Activated CD4-positive, alpha-beta memory T cell treated with anti-CD3 and anti-CD28 coated beads, Interleukin-2, amount 10 ng/mL, durations not matched to agents 7 days and 5 days (primary cell): ENCODE measurements at regions not wholly inside any gene's neighbourhood (a gene's known extent, or its start where the extent isn't known, plus 50 kb on each side); places are given as distances from the start of the nearest gene placed in this dataset.
"Not testable (repeated sequence)": the region's sequence is repeated elsewhere in the genome, so short reads cannot be mapped to it uniquely, and the experiment has no call there.

Experiments
- CTCF ChIA-PET: fragments of 350-600 bp; sonication (Branson Sonifier 250); formaldehyde crosslinking; loops from one replicate; lab custom pipeline; 2021; ENCODE audit warnings: antibody characterized with exemption, inconsistent platforms; lab: Charles Lee
- POLR2A ChIA-PET: fragments of 350-600 bp; sonication (Branson Sonifier 250); formaldehyde crosslinking; loops from one replicate; lab custom pipeline; 2021; ENCODE audit warnings: antibody characterized with exemption; lab: Charles Lee
- DNase-seq: peaks from one replicate; pipeline ENCODE4 v3.0.0-alpha.2; 2020
- H3K27ac Mint-ChIP-seq: one replicate; pipeline ENCODE4 v1.8.0; 2021; ENCODE audit warnings: mild to moderate bottlenecking, mixed read lengths
- H3K27me3 Mint-ChIP-seq: one replicate; pipeline ENCODE4 v1.8.0; 2021; ENCODE audit warnings: mixed read lengths
- H3K36me3 Mint-ChIP-seq: one replicate; pipeline ENCODE4 v1.8.0; 2021; ENCODE audit warnings: low read depth, mixed read lengths
- H3K4me1 Mint-ChIP-seq: one replicate; pipeline ENCODE4 v1.8.0; 2021; ENCODE audit warnings: mixed read lengths
- H3K4me3 Mint-ChIP-seq: one replicate; pipeline ENCODE4 v1.8.0; 2021; ENCODE audit warnings: mild to moderate bottlenecking, mixed read lengths
- H3K9me3 Mint-ChIP-seq: one replicate; pipeline ENCODE4 v1.8.0; 2021; ENCODE audit warnings: mixed read lengths

DNA sequence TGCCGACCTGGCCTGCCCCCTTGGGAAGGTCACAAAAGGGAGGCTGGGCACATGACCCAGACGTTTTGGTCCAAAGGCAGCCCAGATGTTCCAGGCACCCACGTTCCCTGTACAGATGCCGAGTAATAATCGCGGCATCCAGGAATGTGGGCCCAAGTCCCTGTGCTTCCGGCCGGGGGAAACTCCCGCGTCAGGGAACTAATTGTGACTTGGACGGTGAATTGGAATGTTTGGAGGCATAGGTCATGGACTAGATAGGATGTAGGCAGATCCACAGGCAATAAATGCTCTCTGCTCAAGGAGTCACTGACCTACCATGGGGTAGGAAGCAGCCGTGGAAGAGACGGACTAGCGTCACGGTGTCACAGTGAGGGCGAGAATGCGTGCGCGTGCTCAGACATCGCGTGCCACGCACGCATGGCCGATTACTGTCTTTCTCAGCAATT is 178.4 kb downstream of the DUSP10 start:
- ChIA-PET POLR2A (no interaction called here), CTCF (no interaction called here)
- Mint-ChIP-seq H3K4me3 (no peak overlapping the region), H3K36me3 (no peaks in the 10 kb centered on the region), H3K27ac (no peak overlapping the region), H3K27me3 (no peaks in the 10 kb centered on the region), H3K4me1 (no peaks in the 10 kb centered on the region), H3K9me3 (no peaks in the 10 kb centered on the region)
- DNase-seq, result no peak

GRCh38 chr1:221564891-221565290 is 177.0 kb downstream of the DUSP10 start:
- H3K27me3 Mint-ChIP-seq, result no peaks in the 10 kb centered on the region
- CTCF ChIA-PET, result no interaction called here
- DNase-seq, result no peak
- no peak overlapping the region for H3K4me3 Mint-ChIP-seq
- no peak overlapping the region for H3K27ac Mint-ChIP-seq
- no peaks in the 10 kb centered on the region for H3K9me3 Mint-ChIP-seq
- H3K36me3 Mint-ChIP-seq, result no peaks in the 10 kb centered on the region
- POLR2A ChIA-PET, result no interaction called here
- H3K4me1 Mint-ChIP-seq, result no peaks in the 10 kb centered on the region

DNA sequence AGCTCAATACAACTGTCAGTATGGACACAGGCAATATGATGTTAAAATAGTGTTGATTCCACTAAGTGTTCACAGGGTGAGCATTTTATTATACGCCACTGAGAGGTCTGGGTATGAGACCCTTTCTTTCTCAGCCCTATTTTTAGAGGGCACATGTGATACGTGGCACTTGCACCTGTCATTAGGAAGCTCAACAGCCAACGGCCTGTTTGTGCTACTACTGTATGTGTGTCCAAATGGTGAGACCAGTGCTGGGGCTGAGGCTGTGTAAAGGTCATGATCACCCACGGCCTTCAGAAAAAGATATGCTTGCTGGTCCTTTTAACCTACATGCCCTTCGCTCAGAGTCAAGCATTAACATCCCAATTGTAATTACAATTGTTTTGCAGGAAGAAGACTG is 176.2 kb downstream of the DUSP10 start:
- CTCF ChIA-PET, result no interaction called here

GRCh38 chr1:221567859-221568507 is 173.9 kb downstream of the DUSP10 start:
- ChIA-PET POLR2A (no interaction called here), CTCF (no interaction called here)
- H3K4me3 Mint-ChIP-seq, result no peak overlapping the region
- no peaks in the 10 kb centered on the region for H3K27me3 Mint-ChIP-seq
- H3K4me1 Mint-ChIP-seq, result no peaks in the 10 kb centered on the region
- no peak overlapping the region for H3K27ac Mint-ChIP-seq
- DNase-seq, result no peak
- no peaks in the 10 kb centered on the region for H3K36me3 Mint-ChIP-seq
- H3K9me3 Mint-ChIP-seq, result no peaks in the 10 kb centered on the region

More for the DNA sequence above, 176.2 kb downstream of the DUSP10 start:
- no peaks in the 10 kb centered on the region for H3K4me1 Mint-ChIP-seq
- H3K36me3 Mint-ChIP-seq, result no peaks in the 10 kb centered on the region
- no peak overlapping the region for H3K4me3 Mint-ChIP-seq
- DNase-seq, result no peak
- H3K27ac Mint-ChIP-seq, result no peak overlapping the region
- H3K27me3 Mint-ChIP-seq, result no peaks in the 10 kb centered on the region
- POLR2A ChIA-PET, result interaction anchor here (1.5 kb wide), 1 partner anchor 177 kb away, joined by 4 read pairs; the partner anchor contains the start of gene DUSP10
- H3K9me3 Mint-ChIP-seq, result no peaks in the 10 kb centered on the region

DNA sequence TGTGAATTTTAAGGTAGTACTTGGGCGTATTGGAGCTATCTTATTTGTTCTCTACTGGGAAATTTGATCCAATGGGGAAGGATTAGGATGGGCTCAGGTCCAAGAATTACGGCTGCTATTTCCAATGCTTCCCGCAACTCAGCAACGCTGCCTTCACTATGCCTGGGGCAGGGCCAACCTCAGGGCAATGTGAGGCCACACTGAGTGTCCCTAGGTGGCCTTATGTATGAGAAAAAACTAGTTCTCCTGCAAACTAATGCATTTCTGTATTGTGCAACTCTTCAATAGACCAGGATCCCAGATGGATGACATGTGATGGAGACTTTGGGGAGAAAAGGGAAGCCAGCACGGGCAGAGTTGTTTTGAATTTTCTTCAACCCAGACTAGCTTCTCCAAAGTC is 168.1 kb downstream of the DUSP10 start:
- H3K9me3 Mint-ChIP-seq, result no peaks in the 10 kb centered on the region
- H3K4me1 Mint-ChIP-seq, result no peaks in the 10 kb centered on the region
- CTCF ChIA-PET, result no interaction called here
- no peak overlapping the region for H3K4me3 Mint-ChIP-seq
- POLR2A ChIA-PET, result no interaction called here
- H3K27ac Mint-ChIP-seq, result no peak overlapping the region
- no peaks in the 10 kb centered on the region for H3K36me3 Mint-ChIP-seq
- no peak for DNase-seq
- no peaks in the 10 kb centered on the region for H3K27me3 Mint-ChIP-seq

- CTCF ChIA-PET, result no interaction called here
- no peak overlapping the region for H3K27ac Mint-ChIP-seq
Observed at GRCh38 chr1:221574529-221574928, 167.4 kb downstream of the DUSP10 start.

DNA sequence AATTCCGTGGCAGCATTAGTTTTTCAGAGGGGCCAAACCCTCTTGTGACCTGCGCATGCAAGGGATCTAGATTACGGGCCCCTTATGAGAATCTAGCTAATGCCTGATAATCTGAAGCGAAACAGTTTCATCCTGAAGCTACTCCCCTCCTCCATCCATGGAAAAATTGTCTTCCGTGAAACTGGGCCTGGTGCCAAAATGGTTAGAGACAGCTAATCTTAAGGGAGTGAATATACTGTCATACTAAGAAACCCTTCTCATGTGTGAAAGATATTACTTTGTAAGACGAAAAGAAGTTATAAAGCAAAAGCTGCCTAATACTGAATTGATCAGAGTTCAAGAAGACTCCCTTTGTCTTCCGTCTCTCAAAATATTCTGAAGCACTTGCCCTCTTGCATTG is 166.3 kb downstream of the DUSP10 start:
- ChIA-PET CTCF (no interaction called here), POLR2A (no interaction called here)
- H3K27me3 Mint-ChIP-seq, result no peaks in the 10 kb centered on the region
- H3K36me3 Mint-ChIP-seq, result no peaks in the 10 kb centered on the region
- H3K27ac Mint-ChIP-seq, result no peak overlapping the region
- no peaks in the 10 kb centered on the region for H3K4me1 Mint-ChIP-seq
- DNase-seq, result no peak
- no peaks in the 10 kb centered on the region for H3K9me3 Mint-ChIP-seq
- no peak overlapping the region for H3K4me3 Mint-ChIP-seq

More at GRCh38 chr1:221574529-221574928, 167.4 kb downstream of the DUSP10 start:
- Mint-ChIP-seq H3K27me3 (no peaks in the 10 kb centered on the region), H3K9me3 (no peaks in the 10 kb centered on the region), H3K4me3 (no peak overlapping the region), H3K4me1 (no peaks in the 10 kb centered on the region), H3K36me3 (no peaks in the 10 kb centered on the region)
- no peak for DNase-seq
- POLR2A ChIA-PET, result no interaction called here

DNA sequence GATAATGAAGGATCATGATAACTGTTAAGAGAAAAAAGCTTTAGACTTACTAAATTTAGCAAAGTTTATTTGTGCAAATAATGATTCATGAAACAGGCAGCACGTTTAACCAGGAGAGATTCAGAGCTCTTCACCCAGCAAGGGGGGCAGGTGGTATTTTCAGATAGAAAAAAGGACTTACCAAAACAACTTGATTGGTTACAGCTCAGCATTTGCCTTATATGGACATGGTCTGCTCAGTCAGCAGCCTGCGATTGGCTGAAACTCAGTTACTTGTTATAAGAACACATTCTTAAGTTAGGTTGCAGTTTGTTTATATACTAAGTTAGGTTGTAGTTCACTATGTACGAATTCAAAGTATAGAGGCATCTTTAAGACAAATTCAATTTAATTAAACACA is 165.6 kb downstream of the DUSP10 start:
- Mint-ChIP-seq H3K4me1 (no peaks in the 10 kb centered on the region), H3K27ac (no peak overlapping the region), H3K36me3 (no peaks in the 10 kb centered on the region), H3K9me3 (no peaks in the 10 kb centered on the region), H3K4me3 (no peak overlapping the region), H3K27me3 (no peaks in the 10 kb centered on the region)
- ChIA-PET CTCF (no interaction called here), POLR2A (no interaction called here)
- DNase-seq, result no peak

GRCh38 chr1:221583465-221583864 is 158.4 kb downstream of the DUSP10 start:
- CTCF ChIA-PET, result no interaction called here
- no peaks in the 10 kb centered on the region for H3K27me3 Mint-ChIP-seq
- H3K4me1 Mint-ChIP-seq, result no peaks in the 10 kb centered on the region
- peaks cover 6% of the 10 kb centered on the region for H3K9me3 Mint-ChIP-seq
- POLR2A ChIA-PET, result no interaction called here
- H3K4me3 Mint-ChIP-seq, result no peak overlapping the region
- no peaks in the 10 kb centered on the region for H3K36me3 Mint-ChIP-seq
- DNase-seq, result no peak
- no peak overlapping the region for H3K27ac Mint-ChIP-seq

GRCh38 chr1:221587013-221587412 is 154.9 kb downstream of the DUSP10 start:
- DNase-seq, H3K4me1 Mint-ChIP-seq, POLR2A ChIA-PET, H3K36me3 Mint-ChIP-seq, H3K9me3 Mint-ChIP-seq, H3K27ac Mint-ChIP-seq, H3K27me3 Mint-ChIP-seq, H3K4me3 Mint-ChIP-seq, CTCF ChIA-PET: not testable (repeated sequence)

GRCh38 chr1:221591250-221591649 is 150.6 kb downstream of the DUSP10 start:
- DNase-seq, H3K36me3 Mint-ChIP-seq, H3K4me1 Mint-ChIP-seq, H3K27me3 Mint-ChIP-seq, H3K27ac Mint-ChIP-seq, POLR2A ChIA-PET, H3K4me3 Mint-ChIP-seq, CTCF ChIA-PET, H3K9me3 Mint-ChIP-seq: not testable (repeated sequence)

DNA sequence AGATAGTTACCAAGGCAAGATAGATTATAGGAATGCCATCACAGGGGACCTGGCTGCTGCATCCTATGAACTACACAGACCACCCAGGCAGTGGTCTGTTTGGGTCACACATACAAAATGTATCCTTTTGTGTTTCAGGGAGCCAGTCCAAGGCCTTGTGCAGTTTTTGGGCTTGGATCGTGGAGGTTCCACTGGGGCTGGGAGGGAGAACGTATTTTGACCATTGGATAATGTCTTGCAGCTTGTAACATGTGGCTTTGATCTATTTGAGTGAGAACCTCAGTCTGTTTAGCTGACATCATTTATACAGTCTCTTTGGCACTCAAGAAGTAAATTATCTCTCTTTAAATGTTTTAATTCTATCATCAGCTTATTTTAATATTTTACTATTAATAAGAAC is 147.3 kb downstream of the DUSP10 start:
- H3K27ac Mint-ChIP-seq, result no peak overlapping the region
- no peaks in the 10 kb centered on the region for H3K27me3 Mint-ChIP-seq
- DNase-seq, result no peak
- no peaks in the 10 kb centered on the region for H3K4me1 Mint-ChIP-seq
- no peak overlapping the region for H3K4me3 Mint-ChIP-seq
- no peaks in the 10 kb centered on the region for H3K36me3 Mint-ChIP-seq
- CTCF ChIA-PET, result no interaction called here
- no peaks in the 10 kb centered on the region for H3K9me3 Mint-ChIP-seq
- POLR2A ChIA-PET, result no interaction called here

GRCh38 chr1:221598122-221598521 is 143.8 kb downstream of the DUSP10 start:
- H3K9me3 Mint-ChIP-seq, result no peaks in the 10 kb centered on the region
- H3K27me3 Mint-ChIP-seq, result no peaks in the 10 kb centered on the region
- H3K4me3 Mint-ChIP-seq, result no peak overlapping the region
- no peaks in the 10 kb centered on the region for H3K4me1 Mint-ChIP-seq
- H3K36me3 Mint-ChIP-seq, result no peaks in the 10 kb centered on the region
- no peak overlapping the region for H3K27ac Mint-ChIP-seq
- DNase-seq, result no peak
- ChIA-PET POLR2A (no interaction called here), CTCF (no interaction called here)

DNA sequence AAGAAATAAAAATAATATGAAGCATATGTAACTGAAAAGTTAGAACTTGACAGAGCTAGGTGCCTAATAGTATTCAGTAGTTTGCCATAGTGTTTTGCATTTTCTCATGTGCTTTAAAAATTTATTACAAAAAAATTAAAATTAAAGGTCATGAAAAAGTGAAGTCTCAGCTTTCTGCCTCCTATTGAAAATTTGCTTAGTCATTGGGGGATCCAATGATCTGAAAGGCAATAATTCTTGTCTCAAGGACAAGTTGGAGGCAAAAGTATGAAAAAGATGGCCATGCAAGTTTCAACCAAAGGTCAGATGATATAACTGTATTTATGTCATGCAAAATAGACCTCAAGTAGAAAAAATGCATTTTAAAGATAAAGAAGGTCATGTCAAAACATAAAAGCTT is 140.7 kb downstream of the DUSP10 start:
- Mint-ChIP-seq H3K36me3 (no peaks in the 10 kb centered on the region), H3K4me1 (no peaks in the 10 kb centered on the region), H3K27me3 (no peaks in the 10 kb centered on the region), H3K27ac (no peak overlapping the region), H3K9me3 (no peaks in the 10 kb centered on the region), H3K4me3 (no peak overlapping the region)
- ChIA-PET CTCF (interaction anchor here (0.7 kb wide), 1 partner anchor 274 kb away, joined by 3 read pairs; no protein-coding TSS in a partner anchor), POLR2A (no interaction called here)
- no peak for DNase-seq
